ENCODE measurements at regions not wholly inside any gene's neighbourhood (a gene's known extent, or its start where the extent isn't known, plus 50 kb on each side); places are given as distances from the start of the nearest gene placed in this dataset.

- DNase-seq (ENCODE audit: low read depth): no peak
- TF ChIP-seq CTCF (IDR thresholded peaks at IDR 0.05; ENCODE audit: control insufficient read depth, extremely low read depth, insufficient read depth): no peak
- no peak overlapping the region for H3K4me3 ChIP-seq (ENCODE audit: low read depth, low read length)
Observed at GRCh38 chr3:166123576-166123975, 286.4 kb upstream of the BCHE start.

GRCh38 chr3:166123088-166123487, 285.9 kb upstream of the BCHE start:
- no peak for TF ChIP-seq CTCF (IDR thresholded peaks at IDR 0.05; ENCODE audit: control insufficient read depth, extremely low read depth, insufficient read depth)
- no peak overlapping the region for H3K4me3 ChIP-seq (ENCODE audit: low read depth, low read length)

GRCh38 chr3:166118049-166118448, 280.8 kb upstream of the BCHE start:
- no peak for DNase-seq (ENCODE audit: low read depth)
- H3K4me3 ChIP-seq (ENCODE audit: low read depth, low read length): no peak overlapping the region
- no peak for TF ChIP-seq CTCF (IDR thresholded peaks at IDR 0.05; ENCODE audit: control insufficient read depth, extremely low read depth, insufficient read depth)

More at GRCh38 chr3:166123088-166123487, 285.9 kb upstream of the BCHE start:
- DNase-seq (ENCODE audit: low read depth): no peak

GRCh38 chr3:166114448-166114847, 277.2 kb upstream of the BCHE start:
- TF ChIP-seq CTCF (IDR thresholded peaks at IDR 0.05; ENCODE audit: control insufficient read depth, extremely low read depth, insufficient read depth): no peak
- H3K4me3 ChIP-seq (ENCODE audit: low read depth, low read length): no peak overlapping the region
- DNase-seq (ENCODE audit: low read depth): no peak

GRCh38 chr3:166111562-166111961, 274.3 kb upstream of the BCHE start:
- DNase-seq (ENCODE audit: low read depth): no peak
- no peak for TF ChIP-seq CTCF (IDR thresholded peaks at IDR 0.05; ENCODE audit: control insufficient read depth, extremely low read depth, insufficient read depth)
- H3K4me3 ChIP-seq (ENCODE audit: low read depth, low read length): no peak overlapping the region

GRCh38 chr3:166110102-166110501, 272.9 kb upstream of the BCHE start:
- no peak for TF ChIP-seq CTCF (IDR thresholded peaks at IDR 0.05; ENCODE audit: control insufficient read depth, extremely low read depth, insufficient read depth)
- no peak overlapping the region for H3K4me3 ChIP-seq (ENCODE audit: low read depth, low read length)

GRCh38 chr3:166104938-166105337, 267.7 kb upstream of the BCHE start:
- no peak for DNase-seq (ENCODE audit: low read depth)
- TF ChIP-seq CTCF (IDR thresholded peaks at IDR 0.05; ENCODE audit: control insufficient read depth, extremely low read depth, insufficient read depth): no peak
- H3K4me3 ChIP-seq (ENCODE audit: low read depth, low read length): no peak overlapping the region

More at GRCh38 chr3:166110102-166110501, 272.9 kb upstream of the BCHE start:
- DNase-seq (ENCODE audit: low read depth): no peak
